ENCODE measurements at regions not wholly inside any gene's neighbourhood (a gene's known extent, or its start where the extent isn't known, plus 50 kb on each side); places are given as distances from the start of the nearest gene placed in this dataset.

DNA sequence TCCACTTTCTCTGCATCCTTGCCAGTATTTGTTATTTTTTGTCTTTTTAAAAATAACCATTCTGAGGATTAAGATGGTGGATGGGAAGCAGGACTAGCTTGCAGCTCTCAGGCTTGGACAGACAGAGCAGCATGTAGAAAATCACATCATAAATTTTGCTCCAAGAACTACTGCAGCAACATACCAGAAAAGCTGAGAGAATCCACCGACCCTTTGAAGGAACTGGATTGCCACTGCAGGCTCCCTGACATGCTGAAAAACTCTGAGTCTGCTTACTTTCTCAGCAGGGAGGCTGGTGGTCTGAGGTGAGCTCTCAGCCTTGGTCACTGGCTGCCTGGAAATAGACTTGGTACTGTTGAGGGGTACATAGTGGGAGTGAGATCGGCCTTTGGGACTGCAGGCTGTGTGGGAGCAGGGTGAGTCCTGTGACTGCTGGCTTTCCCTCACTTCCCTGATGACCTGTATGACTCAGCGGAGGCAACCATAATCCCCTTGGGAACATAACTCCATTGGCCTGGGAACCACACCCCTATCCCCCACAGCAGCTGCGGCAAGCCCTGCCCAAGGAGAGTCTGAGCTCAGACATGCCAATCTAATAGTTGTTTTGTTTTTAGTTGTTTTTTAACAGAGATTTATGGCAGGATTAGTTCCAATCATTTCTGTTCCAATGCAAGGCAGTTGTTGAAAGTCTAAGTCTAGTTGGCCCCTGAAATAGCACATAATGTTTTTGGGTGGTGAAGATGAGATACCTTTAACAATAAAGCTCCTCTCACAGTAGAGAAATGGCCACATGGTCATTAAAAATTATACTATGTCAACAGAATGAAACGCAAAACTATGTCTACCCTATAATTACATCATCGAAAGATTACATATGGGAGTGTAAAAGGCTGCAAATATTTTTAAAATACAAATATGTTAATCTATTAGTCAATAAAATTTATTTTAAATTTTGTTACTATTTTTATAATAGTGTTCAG lies 414.2 kb upstream of the CHAC2 start:
- TF ChIP-seq, protein P1, sequence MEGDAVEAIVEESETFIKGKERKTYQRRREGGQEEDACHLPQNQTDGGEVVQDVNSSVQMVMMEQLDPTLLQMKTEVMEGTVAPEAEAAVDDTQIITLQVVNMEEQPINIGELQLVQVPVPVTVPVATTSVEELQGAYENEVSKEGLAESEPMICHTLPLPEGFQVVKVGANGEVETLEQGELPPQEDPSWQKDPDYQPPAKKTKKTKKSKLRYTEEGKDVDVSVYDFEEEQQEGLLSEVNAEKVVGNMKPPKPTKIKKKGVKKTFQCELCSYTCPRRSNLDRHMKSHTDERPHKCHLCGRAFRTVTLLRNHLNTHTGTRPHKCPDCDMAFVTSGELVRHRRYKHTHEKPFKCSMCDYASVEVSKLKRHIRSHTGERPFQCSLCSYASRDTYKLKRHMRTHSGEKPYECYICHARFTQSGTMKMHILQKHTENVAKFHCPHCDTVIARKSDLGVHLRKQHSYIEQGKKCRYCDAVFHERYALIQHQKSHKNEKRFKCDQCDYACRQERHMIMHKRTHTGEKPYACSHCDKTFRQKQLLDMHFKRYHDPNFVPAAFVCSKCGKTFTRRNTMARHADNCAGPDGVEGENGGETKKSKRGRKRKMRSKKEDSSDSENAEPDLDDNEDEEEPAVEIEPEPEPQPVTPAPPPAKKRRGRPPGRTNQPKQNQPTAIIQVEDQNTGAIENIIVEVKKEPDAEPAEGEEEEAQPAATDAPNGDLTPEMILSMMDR (conservative IDR thresholded peaks at IDR 0.05): no peak
- no peak for TF ChIP-seq EZH2 (IDR thresholded peaks at IDR 0.05; ENCODE audit: low read depth)

All from PC-9 (cell line).